NCI-H345 treated with DMSO at 0.1 percent for 48 hours (cell line): ENCODE measurements at regions not wholly inside any gene's neighbourhood (a gene's known extent, or its start where the extent isn't known, plus 50 kb on each side); places are given as distances from the start of the nearest gene placed in this dataset.
A peak's percentile ranks its signal among the peaks of the same experiment; 100 is the strongest.
"Not testable (repeated sequence)": the region's sequence is repeated elsewhere in the genome, so short reads cannot be mapped to it uniquely, and the experiment has no call there.

Experiments used
- DNase-seq: peaks from one replicate; lab custom pipeline; 2025; ENCODE audit not compliant: unreplicated experiment; lab: John Stamatoyannopoulos, UW

GRCh38 chr14:82655770-82656169, 1122.1 kb upstream of the SEL1L start:
- no peak for DNase-seq

- DNase-seq, result no peak
Observed at GRCh38 chr14:82657186-82657675, 1123.6 kb upstream of the SEL1L start.

- DNase-seq, result no peak
Observed at GRCh38 chr14:82661258-82661657, 1127.6 kb upstream of the SEL1L start.

- DNase-seq, result no peak
Observed at GRCh38 chr14:82667006-82667405, 1133.4 kb upstream of the SEL1L start.

GRCh38 chr14:82667501-82667900, 1133.8 kb upstream of the SEL1L start:
- no peak for DNase-seq

- no peak for DNase-seq
Observed at GRCh38 chr14:82676403-82676802, 1142.8 kb upstream of the SEL1L start.

GRCh38 chr14:82689948-82690347, 1156.3 kb upstream of the SEL1L start:
- no peak for DNase-seq

GRCh38 chr14:82691191-82691590, 1157.5 kb upstream of the SEL1L start:
- not testable (repeated sequence) for DNase-seq

- no peak for DNase-seq
Observed at GRCh38 chr14:82694820-82695219, 1161.2 kb upstream of the SEL1L start.

- no peak for DNase-seq
Observed at GRCh38 chr14:82704218-82704617, 1170.6 kb upstream of the SEL1L start.

- DNase-seq, result no peak
Observed at GRCh38 chr14:82710267-82710841, 1176.7 kb upstream of the SEL1L start.

GRCh38 chr14:82719617-82720016, 1186.0 kb upstream of the SEL1L start:
- DNase-seq, result no peak

- DNase-seq, result no peak
Observed at GRCh38 chr14:82720431-82720830, 1186.8 kb upstream of the SEL1L start.

GRCh38 chr14:82720946-82721345, 1187.3 kb upstream of the SEL1L start:
- DNase-seq, result peak; percentile 35

GRCh38 chr14:82724316-82724715, 1190.7 kb upstream of the SEL1L start:
- no peak for DNase-seq

- no peak for DNase-seq
Observed at GRCh38 chr14:82725213-82725612, 1191.6 kb upstream of the SEL1L start.

GRCh38 chr14:82731526-82731925, 1197.9 kb upstream of the SEL1L start:
- DNase-seq, result no peak

GRCh38 chr14:82740547-82740946, 1206.9 kb upstream of the SEL1L start:
- DNase-seq, result no peak

- DNase-seq, result no peak
Observed at GRCh38 chr14:82755476-82755875, 1221.8 kb upstream of the SEL1L start.

GRCh38 chr14:82755923-82756322, 1222.3 kb upstream of the SEL1L start:
- DNase-seq, result no peak

- no peak for DNase-seq
Observed at GRCh38 chr14:82757776-82758175, 1224.1 kb upstream of the SEL1L start.

- no peak for DNase-seq
Observed at GRCh38 chr14:82759656-82760055, 1226.0 kb upstream of the SEL1L start.

GRCh38 chr14:82766123-82766522, 1232.5 kb upstream of the SEL1L start:
- DNase-seq, result no peak
